ENCODE measurements at regions not wholly inside any gene's neighbourhood (a gene's known extent, or its start where the extent isn't known, plus 50 kb on each side); places are given as distances from the start of the nearest gene placed in this dataset.

DNA sequence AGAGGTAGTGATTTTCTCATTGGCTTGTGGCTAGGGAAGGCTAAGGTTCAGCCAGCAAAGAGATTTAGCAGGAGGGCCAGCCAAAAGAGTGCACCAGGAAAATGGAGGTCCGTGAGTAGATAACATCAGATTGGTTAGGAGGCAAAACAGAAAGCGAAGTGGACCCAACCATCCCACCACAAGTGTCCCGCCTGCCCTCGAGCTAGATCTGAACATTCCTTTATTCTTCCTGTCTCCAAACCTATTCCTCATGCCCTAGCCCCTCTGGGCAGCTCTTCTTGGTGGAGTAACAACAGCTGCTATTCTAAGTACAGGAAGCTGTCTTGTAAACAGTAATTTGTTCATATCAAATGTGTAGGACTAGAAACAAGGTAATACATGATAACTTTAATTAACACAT is 85.7 kb upstream of the BET1 start (continued):
- TF ChIP-seq CBX8 (IDR thresholded peaks at IDR 0.05; ENCODE audit: borderline replicate concordance, low read depth, low read length) (no peak), RXRA (IDR thresholded peaks at IDR 0.05; ENCODE audit: insufficient read depth, low read depth, low read length) (no peak), TAF7 (optimal IDR thresholded peaks at IDR 0.05; ENCODE audit: borderline replicate concordance, low read depth, low read length) (no peak)

Data from H1 (cell line).